ENCODE measurements at regions not wholly inside any gene's neighbourhood (a gene's known extent, or its start where the extent isn't known, plus 50 kb on each side); places are given as distances from the start of the nearest gene placed in this dataset.
"Not testable (repeated sequence)": the region's sequence is repeated elsewhere in the genome, so short reads cannot be mapped to it uniquely, and the experiment has no call there.

DNA sequence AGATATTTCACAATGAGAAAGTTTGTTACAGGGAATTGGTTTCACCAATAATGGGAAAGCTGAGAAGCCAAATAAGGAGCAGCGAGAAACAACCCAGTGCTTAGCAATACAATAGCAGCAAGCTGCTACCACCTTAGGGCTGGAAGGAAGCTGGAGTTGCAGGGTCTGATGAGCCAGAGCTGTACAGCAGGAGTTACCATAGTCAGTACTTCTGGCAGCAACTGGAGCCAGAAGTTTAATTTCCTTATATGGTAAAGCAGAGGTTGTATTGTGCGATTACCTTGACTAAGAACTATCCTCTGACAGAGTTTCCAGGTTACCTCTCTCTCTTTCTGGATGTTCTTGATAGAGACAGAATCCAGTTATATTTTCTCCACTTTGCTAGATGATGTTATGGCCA is 137.1 kb upstream of the OLIG3 start:
- no peak for TF ChIP-seq POLR2AphosphoS5 (IDR thresholded peaks at IDR 0.05)
- TF ChIP-seq, protein P1, sequence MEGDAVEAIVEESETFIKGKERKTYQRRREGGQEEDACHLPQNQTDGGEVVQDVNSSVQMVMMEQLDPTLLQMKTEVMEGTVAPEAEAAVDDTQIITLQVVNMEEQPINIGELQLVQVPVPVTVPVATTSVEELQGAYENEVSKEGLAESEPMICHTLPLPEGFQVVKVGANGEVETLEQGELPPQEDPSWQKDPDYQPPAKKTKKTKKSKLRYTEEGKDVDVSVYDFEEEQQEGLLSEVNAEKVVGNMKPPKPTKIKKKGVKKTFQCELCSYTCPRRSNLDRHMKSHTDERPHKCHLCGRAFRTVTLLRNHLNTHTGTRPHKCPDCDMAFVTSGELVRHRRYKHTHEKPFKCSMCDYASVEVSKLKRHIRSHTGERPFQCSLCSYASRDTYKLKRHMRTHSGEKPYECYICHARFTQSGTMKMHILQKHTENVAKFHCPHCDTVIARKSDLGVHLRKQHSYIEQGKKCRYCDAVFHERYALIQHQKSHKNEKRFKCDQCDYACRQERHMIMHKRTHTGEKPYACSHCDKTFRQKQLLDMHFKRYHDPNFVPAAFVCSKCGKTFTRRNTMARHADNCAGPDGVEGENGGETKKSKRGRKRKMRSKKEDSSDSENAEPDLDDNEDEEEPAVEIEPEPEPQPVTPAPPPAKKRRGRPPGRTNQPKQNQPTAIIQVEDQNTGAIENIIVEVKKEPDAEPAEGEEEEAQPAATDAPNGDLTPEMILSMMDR (IDR thresholded peaks at IDR 0.05): no peak
- TF ChIP-seq POLR2A (IDR thresholded peaks at IDR 0.05): no peak
- no peak for TF ChIP-seq EP300 (IDR thresholded peaks at IDR 0.05)
- H3K4me3 ChIP-seq: no peak overlapping the region
- H3K36me3 ChIP-seq: no peaks in the 10 kb centered on the region
- 79 to 88% methylated on average over 2 of the region's 2 CpGs for WGBS, 2 donors
- no peaks in the 10 kb centered on the region for H3K4me1 ChIP-seq
- DNase-seq: no peak
- H3K27ac ChIP-seq: no peak overlapping the region
- no peaks in the 10 kb centered on the region for H3K27me3 ChIP-seq
- intact Hi-C loops (cut with DNase I): no loop called here
- H3K9me3 ChIP-seq: no peaks in the 10 kb centered on the region

DNA sequence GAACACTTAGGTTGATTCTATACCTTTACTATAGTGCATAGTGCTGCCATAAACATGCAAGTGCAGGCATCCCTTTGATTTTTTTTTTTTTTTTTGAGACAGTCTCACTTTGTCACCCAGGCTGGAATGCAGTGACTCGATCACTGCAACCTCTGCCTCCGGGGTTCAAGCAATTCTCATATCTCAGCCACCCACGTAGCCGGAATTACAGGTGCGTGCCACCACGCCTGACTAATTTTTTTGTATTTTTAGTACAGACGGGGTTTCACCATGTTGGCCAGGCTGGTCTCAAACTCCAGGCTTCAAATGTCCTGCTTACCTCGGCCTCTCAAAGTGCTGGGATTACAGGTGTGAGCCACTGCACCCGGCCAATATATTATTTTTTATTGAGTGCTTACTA is 140.0 kb upstream of the OLIG3 start:
- 81 to 87% methylated on average over 9 of the region's 9 CpGs for WGBS, 2 donors
- H3K27ac ChIP-seq; DNase-seq; H3K27me3 ChIP-seq; intact Hi-C loops (cut with DNase I); H3K9me3 ChIP-seq; H3K36me3 ChIP-seq; H3K4me3 ChIP-seq: not testable (repeated sequence)
- H3K4me1 ChIP-seq: peaks cover 0 to 11% (median 4%) of the 10 kb centered on the region in 4 donors

- 51 to 54% methylated on average over 1 of the region's 1 CpG for WGBS, 2 donors
- H3K4me1 ChIP-seq: peaks cover 0 to 12% (median 6%) of the 10 kb centered on the region in 4 donors
- H3K36me3 ChIP-seq: no peaks in the 10 kb centered on the region
- DNase-seq: no peak
- no peak overlapping the region for H3K4me3 ChIP-seq
- no peaks in the 10 kb centered on the region for H3K9me3 ChIP-seq
- intact Hi-C loops (cut with DNase I): no loop called here
- no peak overlapping the region for H3K27ac ChIP-seq
- TF ChIP-seq, protein P1 (IDR thresholded peaks at IDR 0.05): no peak
- TF ChIP-seq POLR2AphosphoS5 (IDR thresholded peaks at IDR 0.05): peak in 1 of 4 donors; percentile 24
- H3K27me3 ChIP-seq: no peaks in the 10 kb centered on the region
Measured at GRCh38 chr6:137637121-137637520, 142.9 kb upstream of the OLIG3 start.

GRCh38 chr6:137638926-137639706 is 144.9 kb upstream of the OLIG3 start:
- 34 to 65% methylated on average over 3 of the region's 3 CpGs for WGBS, 2 donors
- no peak for DNase-seq
- H3K36me3 ChIP-seq: no peaks in the 10 kb centered on the region
- no peaks in the 10 kb centered on the region for H3K27me3 ChIP-seq
- no peaks in the 10 kb centered on the region for H3K9me3 ChIP-seq
- no peak overlapping the region for H3K27ac ChIP-seq
- intact Hi-C loops (cut with DNase I): no loop called here
- no peak for TF ChIP-seq POLR2AphosphoS5 (IDR thresholded peaks at IDR 0.05)
- no peak for TF ChIP-seq EP300 (IDR thresholded peaks at IDR 0.05)
- TF ChIP-seq, protein P1 (IDR thresholded peaks at IDR 0.05): no peak
- H3K4me3 ChIP-seq: no peak overlapping the region
- H3K4me1 ChIP-seq: peaks cover 0 to 12% (median 6%) of the 10 kb centered on the region in 4 donors

- Histone ChIP-seq H3K27ac (no peak overlapping the region), H3K27me3 (no peaks in the 10 kb centered on the region), H3K36me3 (no peaks in the 10 kb centered on the region), H3K4me3 (no peak overlapping the region), H3K4me1 (peaks cover 0 to 12% (median 6%) of the 10 kb centered on the region in 4 donors), H3K9me3 (no peaks in the 10 kb centered on the region)
- DNase-seq: no peak
- WGBS, 2 donors: 92 to 94% methylated on average over 7 of the region's 7 CpGs
- intact Hi-C loops (cut with DNase I): loop anchor here (5.0 kb wide), 2 partner anchors 368 to 548 kb away; no protein-coding TSS in a partner anchor
- TF ChIP-seq POLR2A (IDR thresholded peaks at IDR 0.05) (no peak), EP300 (IDR thresholded peaks at IDR 0.05) (no peak), POLR2AphosphoS5 (IDR thresholded peaks at IDR 0.05) (no peak)
- TF ChIP-seq, protein P1 (IDR thresholded peaks at IDR 0.05): no peak
Measured at GRCh38 chr6:137640086-137640485, 145.9 kb upstream of the OLIG3 start.
